Brain microvascular endothelial cell (primary cell): ENCODE measurements at regions not wholly inside any gene's neighbourhood (a gene's known extent, or its start where the extent isn't known, plus 50 kb on each side); places are given as distances from the start of the nearest gene placed in this dataset.

Source experiments
- DNase-seq: peaks from one replicate; pipeline ENCODE4 v3.0.0-alpha.2; 2020
- H3K27ac ChIP-seq: fragments of 250-450 bp; sonication (Bioruptor Pico); 2 replicates; pipeline ENCODE4 v1.5.1; 2020; ENCODE audit warnings: mild to moderate bottlenecking, moderate library complexity
- H3K27me3 ChIP-seq: fragments of 250-450 bp; sonication (Bioruptor Pico); replicated peaks from 2 replicates; pipeline ENCODE4 v1.5.1; 2020; ENCODE audit warnings: mild to moderate bottlenecking
- H3K36me3 ChIP-seq: fragments of 250-450 bp; sonication (Bioruptor Pico); replicated peaks from 2 replicates; pipeline ENCODE4 v1.5.1; 2020; ENCODE audit warnings: mild to moderate bottlenecking
- H3K4me3 ChIP-seq: 2 replicates; pipeline ENCODE4 v1.5.1; 2011; ENCODE audit warnings: low read depth, mild to moderate bottlenecking, control low read depth, low read length, moderate library complexity
- in situ Hi-C: cut with HindIII; loops from 2 replicates; pipeline ENCODE4 v1.10.0; 2017; ENCODE audit warnings: low sequenced_read_pairs, low pct_ligation_motif_present
- TF ChIP-seq, protein P1 (sequence below): IDR thresholded peaks from 2 replicates; pipeline ENCODE4 v1.5.1; 2011; ENCODE audit warnings: low read depth, mild to moderate bottlenecking, moderate library complexity, low read length, control low read depth, inconsistent platforms; ENCODE audit errors: missing control alignments

DNA sequence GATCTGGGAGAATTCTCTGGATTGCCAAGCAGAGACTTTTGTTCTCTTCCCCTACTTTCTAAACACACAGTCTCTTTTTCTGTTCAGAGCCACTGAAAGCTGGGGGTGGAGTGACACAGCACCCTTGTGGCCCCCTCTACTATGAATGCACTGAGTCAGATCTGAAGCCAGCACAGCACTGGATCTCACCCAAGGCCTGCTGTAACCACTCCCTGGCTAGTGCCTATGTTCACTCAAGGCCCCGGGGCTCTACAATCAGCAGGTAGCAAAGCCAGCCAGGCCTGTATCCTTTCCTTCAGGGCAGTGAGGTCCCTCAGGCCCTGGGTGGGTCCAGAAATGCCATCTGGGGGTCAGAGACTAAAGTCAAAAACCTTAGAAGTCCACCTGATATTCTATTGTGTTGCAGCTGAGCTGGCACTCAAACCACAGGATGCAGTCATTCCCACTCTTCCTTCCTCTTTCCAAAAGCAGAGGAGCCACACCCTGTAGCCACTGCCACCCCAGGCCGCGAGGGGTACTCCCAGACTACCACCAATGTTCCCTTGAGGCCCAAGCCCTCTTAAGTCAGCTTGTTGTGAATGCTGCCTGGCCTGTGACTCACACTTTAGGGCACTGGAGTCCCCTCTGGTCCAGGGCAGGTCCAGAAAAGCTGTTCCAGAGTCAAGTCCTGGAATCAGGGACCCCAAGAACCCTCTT lies 110.1 kb upstream of the RXFP2 start:
- TF ChIP-seq, protein P1, sequence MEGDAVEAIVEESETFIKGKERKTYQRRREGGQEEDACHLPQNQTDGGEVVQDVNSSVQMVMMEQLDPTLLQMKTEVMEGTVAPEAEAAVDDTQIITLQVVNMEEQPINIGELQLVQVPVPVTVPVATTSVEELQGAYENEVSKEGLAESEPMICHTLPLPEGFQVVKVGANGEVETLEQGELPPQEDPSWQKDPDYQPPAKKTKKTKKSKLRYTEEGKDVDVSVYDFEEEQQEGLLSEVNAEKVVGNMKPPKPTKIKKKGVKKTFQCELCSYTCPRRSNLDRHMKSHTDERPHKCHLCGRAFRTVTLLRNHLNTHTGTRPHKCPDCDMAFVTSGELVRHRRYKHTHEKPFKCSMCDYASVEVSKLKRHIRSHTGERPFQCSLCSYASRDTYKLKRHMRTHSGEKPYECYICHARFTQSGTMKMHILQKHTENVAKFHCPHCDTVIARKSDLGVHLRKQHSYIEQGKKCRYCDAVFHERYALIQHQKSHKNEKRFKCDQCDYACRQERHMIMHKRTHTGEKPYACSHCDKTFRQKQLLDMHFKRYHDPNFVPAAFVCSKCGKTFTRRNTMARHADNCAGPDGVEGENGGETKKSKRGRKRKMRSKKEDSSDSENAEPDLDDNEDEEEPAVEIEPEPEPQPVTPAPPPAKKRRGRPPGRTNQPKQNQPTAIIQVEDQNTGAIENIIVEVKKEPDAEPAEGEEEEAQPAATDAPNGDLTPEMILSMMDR: no peak
- Histone ChIP-seq H3K36me3 (no peaks in the 10 kb centered on the region), H3K27me3 (no peaks in the 10 kb centered on the region), H3K27ac (peak overlapping the region; percentile 27), H3K4me3 (no peak overlapping the region)
- in situ Hi-C loops: no loop called here
- peak; percentile 76 for DNase-seq

DNA sequence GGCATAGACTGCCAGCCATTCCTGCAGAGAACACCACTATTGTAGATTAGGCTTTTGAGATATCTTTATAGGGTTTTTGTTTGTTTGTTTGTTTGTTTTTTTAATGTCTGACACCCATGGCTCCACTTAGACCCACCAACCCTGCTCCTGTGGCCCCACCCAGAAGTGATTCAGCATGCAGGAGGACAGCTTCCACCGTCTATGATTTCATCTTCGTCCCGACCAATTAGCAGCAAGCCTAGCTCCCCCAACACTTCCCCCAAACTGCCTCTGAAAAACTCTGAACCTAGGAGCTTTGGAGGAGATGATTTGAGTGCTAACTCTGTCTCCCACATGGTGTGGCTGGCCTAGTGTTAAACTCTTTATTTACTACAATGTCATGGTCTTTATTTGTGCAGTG lies 108.3 kb upstream of the RXFP2 start:
- H3K27ac ChIP-seq: no peak overlapping the region
- no peaks in the 10 kb centered on the region for H3K36me3 ChIP-seq
- in situ Hi-C loops: no loop called here
- H3K27me3 ChIP-seq: no peaks in the 10 kb centered on the region
- no peak for DNase-seq
- no peak overlapping the region for H3K4me3 ChIP-seq
- TF ChIP-seq, protein P1: no peak

DNA sequence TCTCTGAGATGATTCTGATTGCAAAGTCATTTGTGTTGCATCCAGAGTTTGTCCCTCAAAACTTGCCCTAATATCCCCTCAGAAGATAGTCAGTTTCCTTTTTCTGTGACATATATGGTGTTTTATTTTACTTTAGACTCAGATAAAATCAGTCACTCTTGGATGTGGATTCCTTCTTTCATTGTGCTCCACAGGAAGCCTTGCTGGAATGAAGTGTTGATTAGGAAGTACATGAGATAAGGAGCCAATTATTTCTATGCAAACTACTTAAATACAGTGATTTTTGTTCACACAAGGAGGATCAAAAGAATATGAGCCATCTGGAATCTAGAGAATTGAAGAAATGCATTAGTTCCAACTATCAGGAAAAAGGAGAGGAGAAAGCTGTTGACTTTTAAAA lies 107.6 kb upstream of the RXFP2 start:
- no peak for DNase-seq
- in situ Hi-C loops: no loop called here
- H3K27ac ChIP-seq: no peak overlapping the region

DNA sequence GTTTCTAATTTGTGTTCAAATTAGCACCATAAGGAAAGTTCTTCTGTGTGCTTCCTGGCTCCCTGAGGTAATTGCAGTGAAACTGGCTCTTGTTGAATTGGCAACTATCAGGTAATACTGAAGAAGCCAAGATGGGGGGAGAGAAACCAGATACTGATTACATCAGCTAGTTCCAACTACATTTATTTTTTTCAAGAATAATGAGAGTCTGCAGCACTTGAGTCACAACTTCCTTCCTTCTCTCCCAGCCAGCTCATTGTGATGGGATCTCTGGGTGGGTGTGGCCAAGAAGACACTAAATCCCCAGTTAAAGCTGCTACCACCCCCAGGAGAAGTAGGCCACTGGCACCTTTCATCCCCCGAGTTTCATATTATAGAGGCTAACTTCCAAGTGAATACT lies 100.7 kb upstream of the RXFP2 start:
- Histone ChIP-seq H3K27me3 (no peaks in the 10 kb centered on the region), H3K27ac (peak overlapping the region; percentile 39), H3K4me3 (no peak overlapping the region), H3K36me3 (no peaks in the 10 kb centered on the region)
- in situ Hi-C loops: no loop called here
- TF ChIP-seq, protein P1: no peak
- peak; percentile 78 for DNase-seq

More for the DNA sequence above, 107.6 kb upstream of the RXFP2 start:
- Histone ChIP-seq H3K27me3 (no peaks in the 10 kb centered on the region), H3K36me3 (no peaks in the 10 kb centered on the region), H3K4me3 (no peak overlapping the region)
- TF ChIP-seq, protein P1: no peak

DNA sequence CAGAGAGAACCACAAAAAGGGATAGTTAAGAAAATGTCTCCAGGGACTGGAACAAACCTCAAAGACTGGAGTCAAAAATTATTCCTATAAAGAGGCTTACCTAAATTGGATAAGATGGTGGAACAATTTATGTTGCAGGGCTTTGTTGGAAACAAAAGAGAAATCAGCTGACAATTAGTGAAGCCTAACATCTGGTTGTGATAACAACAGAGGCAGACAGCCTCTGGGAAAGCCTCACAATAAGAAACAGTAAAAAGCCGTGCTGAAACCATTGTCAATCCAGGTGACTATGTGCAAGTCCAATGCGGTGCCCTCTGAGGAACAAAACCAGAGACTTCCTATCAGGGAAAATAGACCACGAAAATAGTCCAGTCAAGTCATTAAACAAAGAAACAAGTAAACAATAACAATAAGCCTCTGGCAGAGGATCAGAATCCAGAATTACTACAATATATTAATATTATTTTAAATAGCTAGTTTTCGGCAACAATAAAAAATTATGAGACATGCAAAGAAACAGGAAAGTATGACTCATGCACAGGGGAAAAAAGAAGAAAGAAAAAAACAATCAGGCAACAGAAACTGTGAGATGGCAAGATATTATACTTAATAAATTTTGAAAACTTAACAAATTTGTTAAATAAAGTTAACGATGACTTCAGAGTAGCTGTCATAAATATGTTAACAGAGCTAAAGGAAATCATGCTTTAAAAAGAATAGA lies 99.7 kb upstream of the RXFP2 start:
- Histone ChIP-seq H3K27ac (peak overlapping the region; percentile 39), H3K27me3 (no peaks in the 10 kb centered on the region), H3K4me3 (no peak overlapping the region), H3K36me3 (no peaks in the 10 kb centered on the region)
- TF ChIP-seq, protein P1: no peak
- DNase-seq: no peak
- in situ Hi-C loops: no loop called here
